ENCODE measurements at regions not wholly inside any gene's neighbourhood (a gene's known extent, or its start where the extent isn't known, plus 50 kb on each side); places are given as distances from the start of the nearest gene placed in this dataset.

DNA sequence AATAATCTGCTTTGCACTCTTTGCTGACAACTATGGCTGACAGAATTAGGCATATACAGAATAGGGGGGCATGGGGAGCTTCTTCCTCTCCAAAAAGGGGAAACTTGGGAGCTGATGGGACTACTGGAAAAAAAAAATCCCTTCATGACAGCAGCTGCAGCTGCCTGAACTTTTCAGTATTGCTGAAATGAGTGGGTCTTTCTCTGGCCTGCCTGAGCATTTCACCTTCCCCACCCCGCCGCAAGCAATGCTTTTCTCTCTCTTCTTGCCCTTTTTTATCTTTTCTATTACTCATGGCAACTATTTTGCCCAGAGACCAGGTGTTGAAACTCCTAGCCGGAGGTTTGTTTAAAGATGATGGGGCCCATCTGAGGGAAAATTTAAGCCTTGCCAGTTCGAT, 244.9 kb downstream of the SEMA3D start:
- Histone ChIP-seq H3K4me3 (ENCODE audit: low read depth, low read length) (no peak overlapping the region), H3K9me3 (ENCODE audit: control insufficient read depth, insufficient read depth, low read length) (peaks cover 5% of the 10 kb centered on the region; the same call in 1 of the 2 replicates), H3K27me3 (ENCODE audit: control insufficient read depth, insufficient read depth, low read length) (no peaks in the 10 kb centered on the region), H3K27ac (ENCODE audit: low read depth, low read length) (no peak overlapping the region)
- POLR2A ChIA-PET: no interaction called here
- CTCF ChIA-PET: interaction anchor here (1.0 kb wide), 1 partner anchor 10 kb away, joined by 3 read pairs; no protein-coding TSS in a partner anchor
- no peak for DNase-seq (ENCODE audit: low read depth, low spot score)
- TF ChIP-seq CTCF (IDR thresholded peaks at IDR 0.05; ENCODE audit: low read depth, low read length): no peak

- TF ChIP-seq CTCF (IDR thresholded peaks at IDR 0.05; ENCODE audit: low read depth, low read length): no peak
- ChIA-PET CTCF (interaction anchor here (1.0 kb wide), 1 partner anchor 9 kb away, joined by 3 read pairs; no protein-coding TSS in a partner anchor), POLR2A (no interaction called here)
- Histone ChIP-seq H3K27me3 (ENCODE audit: control insufficient read depth, insufficient read depth, low read length) (no peaks in the 10 kb centered on the region), H3K4me3 (ENCODE audit: low read depth, low read length) (no peak overlapping the region), H3K27ac (ENCODE audit: low read depth, low read length) (no peak overlapping the region), H3K9me3 (ENCODE audit: control insufficient read depth, insufficient read depth, low read length) (peaks cover 5% of the 10 kb centered on the region; the same call in 1 of the 2 replicates)
- no peak for DNase-seq (ENCODE audit: low read depth, low spot score)
Measured at GRCh38 chr7:84941291-84941690, 245.6 kb downstream of the SEMA3D start.

GRCh38 chr7:84939888-84940287, 247.0 kb downstream of the SEMA3D start:
- no peak for TF ChIP-seq CTCF (IDR thresholded peaks at IDR 0.05; ENCODE audit: low read depth, low read length)
- POLR2A ChIA-PET: no interaction called here
- no peaks in the 10 kb centered on the region for H3K27me3 ChIP-seq (ENCODE audit: control insufficient read depth, insufficient read depth, low read length)
- H3K27ac ChIP-seq (ENCODE audit: low read depth, low read length): no peak overlapping the region
- H3K9me3 ChIP-seq (ENCODE audit: control insufficient read depth, insufficient read depth, low read length): peaks cover 5% of the 10 kb centered on the region; the same call in 1 of the 2 replicates
- peak overlapping the region; percentile 34; the same call in 1 of the 2 replicates for H3K4me3 ChIP-seq (ENCODE audit: low read depth, low read length)
- CTCF ChIA-PET: no interaction called here
- DNase-seq (ENCODE audit: low read depth, low spot score): no peak

DNA sequence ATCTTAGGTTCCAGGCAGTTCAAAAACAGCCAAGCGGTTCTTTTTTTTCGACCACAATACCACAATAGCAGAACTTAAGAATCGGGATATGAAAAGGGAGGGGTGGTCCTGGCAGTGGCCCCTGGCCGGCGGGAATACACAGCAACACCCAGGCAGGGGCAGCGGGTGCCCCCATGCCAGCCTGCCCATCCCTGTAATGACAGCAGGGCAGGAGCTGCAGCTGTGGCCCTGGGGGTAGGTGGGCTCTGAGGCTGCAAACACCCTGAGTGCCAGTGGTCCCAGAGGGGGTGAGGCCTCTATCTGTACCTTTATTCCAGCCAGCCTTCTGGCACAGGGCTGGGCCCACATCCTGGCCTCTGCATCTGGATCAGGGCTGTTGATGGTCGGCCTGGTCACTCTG, 247.4 kb downstream of the SEMA3D start:
- TF ChIP-seq CTCF (IDR thresholded peaks at IDR 0.05; ENCODE audit: low read depth, low read length): no peak
- ChIA-PET CTCF (no interaction called here), POLR2A (no interaction called here)

GRCh38 chr7:84924353-84924752, 262.5 kb downstream of the SEMA3D start:
- DNase-seq (ENCODE audit: low read depth, low spot score): no peak
- TF ChIP-seq CTCF (IDR thresholded peaks at IDR 0.05; ENCODE audit: low read depth, low read length): no peak
- no peak overlapping the region for H3K4me3 ChIP-seq (ENCODE audit: low read depth, low read length)
- peaks cover 6% of the 10 kb centered on the region; the same call in 1 of the 2 replicates for H3K9me3 ChIP-seq (ENCODE audit: control insufficient read depth, insufficient read depth, low read length)
- ChIA-PET POLR2A (no interaction called here), CTCF (no interaction called here)
- H3K27me3 ChIP-seq (ENCODE audit: control insufficient read depth, insufficient read depth, low read length): no peaks in the 10 kb centered on the region
- H3K27ac ChIP-seq (ENCODE audit: low read depth, low read length): no peak overlapping the region

More for the DNA sequence above, 247.4 kb downstream of the SEMA3D start:
- DNase-seq (ENCODE audit: low read depth, low spot score): no peak
- Histone ChIP-seq H3K27ac (ENCODE audit: low read depth, low read length) (no peak overlapping the region), H3K27me3 (ENCODE audit: control insufficient read depth, insufficient read depth, low read length) (no peaks in the 10 kb centered on the region), H3K9me3 (ENCODE audit: control insufficient read depth, insufficient read depth, low read length) (peaks cover 5% of the 10 kb centered on the region; the same call in 1 of the 2 replicates), H3K4me3 (ENCODE audit: low read depth, low read length) (no peak overlapping the region)

All from AG04450 (cell line).